ELR (cell line): ENCODE measurements at regions not wholly inside any gene's neighbourhood (a gene's known extent, or its start where the extent isn't known, plus 50 kb on each side); places are given as distances from the start of the nearest gene placed in this dataset.
A peak's percentile ranks its signal among the peaks of the same experiment; 100 is the strongest.

Experiments used
- DNase-seq: peaks from one replicate; pipeline ENCODE4 v3.0.0-alpha.2; 2015; ENCODE audit warnings: low read depth

DNA sequence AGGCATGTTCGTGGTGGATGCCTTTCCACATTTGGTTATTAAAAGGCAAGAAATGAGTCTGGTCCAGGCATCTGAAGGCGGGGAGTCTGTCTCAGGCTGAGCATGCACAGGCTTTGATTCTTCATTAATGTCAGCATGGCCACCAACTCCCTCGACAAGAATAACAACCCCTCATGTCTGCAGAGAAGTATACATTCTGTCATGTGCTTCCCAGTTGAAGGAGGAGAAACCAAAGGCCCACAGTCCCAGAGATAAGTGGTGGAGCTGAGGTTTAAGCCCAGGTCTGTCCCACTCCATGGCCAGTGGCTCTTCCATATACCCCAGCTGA, 61.6 kb upstream of the LAPTM5 start:
- no peak for DNase-seq

DNA sequence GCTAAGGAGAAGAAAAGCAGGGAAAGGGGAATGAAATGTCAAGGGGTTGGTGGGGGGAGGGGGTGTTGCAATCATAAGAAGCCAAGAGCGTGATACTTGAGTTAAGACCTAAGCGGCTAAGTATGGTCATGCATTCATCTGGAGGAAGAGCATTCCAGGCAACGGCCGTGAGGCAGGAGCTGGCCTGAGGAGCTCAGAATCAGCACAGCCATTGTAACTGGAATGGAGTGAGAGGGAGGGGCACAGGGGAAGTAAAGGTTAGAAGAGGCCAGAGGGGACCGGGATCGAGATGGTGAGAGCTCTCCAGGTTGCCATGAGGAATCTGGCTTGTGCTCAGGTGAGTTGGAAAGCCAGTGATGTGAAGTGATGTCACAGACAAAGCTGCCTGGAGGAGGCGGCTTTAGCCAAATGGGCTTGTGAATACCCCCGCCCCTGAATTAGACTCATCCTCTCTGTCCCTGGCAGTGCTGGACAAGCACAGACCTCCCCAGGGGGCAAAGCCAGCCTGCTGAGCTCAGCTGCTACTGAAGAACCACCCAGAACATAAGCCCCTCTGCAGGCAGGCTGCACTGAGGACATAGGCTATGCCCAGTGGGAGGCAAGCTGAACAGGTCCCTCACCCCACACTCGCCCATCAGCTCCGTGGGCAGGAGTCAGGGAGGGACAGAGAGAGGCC, 61.1 kb upstream of the LAPTM5 start:
- no peak for DNase-seq

DNA sequence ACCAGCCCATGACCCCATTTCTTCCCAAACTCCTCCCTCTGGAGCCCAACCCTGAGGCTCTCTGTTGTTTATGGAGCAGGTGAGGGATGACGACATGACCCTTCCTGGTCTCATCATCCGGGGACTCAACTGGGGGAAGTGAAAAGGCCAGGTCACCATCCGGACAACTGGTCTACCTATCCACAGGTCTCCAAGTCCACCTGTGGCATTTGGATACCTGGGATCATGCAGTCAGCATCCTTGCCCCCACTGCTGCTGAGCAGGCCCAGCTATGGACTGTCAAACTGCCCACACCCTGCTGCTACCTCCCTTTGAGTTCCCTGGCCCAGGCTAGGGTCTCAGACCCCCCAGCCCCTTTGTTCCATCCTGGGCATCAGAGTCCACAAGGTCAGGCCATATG, 60.0 kb upstream of the LAPTM5 start:
- no peak for DNase-seq

DNA sequence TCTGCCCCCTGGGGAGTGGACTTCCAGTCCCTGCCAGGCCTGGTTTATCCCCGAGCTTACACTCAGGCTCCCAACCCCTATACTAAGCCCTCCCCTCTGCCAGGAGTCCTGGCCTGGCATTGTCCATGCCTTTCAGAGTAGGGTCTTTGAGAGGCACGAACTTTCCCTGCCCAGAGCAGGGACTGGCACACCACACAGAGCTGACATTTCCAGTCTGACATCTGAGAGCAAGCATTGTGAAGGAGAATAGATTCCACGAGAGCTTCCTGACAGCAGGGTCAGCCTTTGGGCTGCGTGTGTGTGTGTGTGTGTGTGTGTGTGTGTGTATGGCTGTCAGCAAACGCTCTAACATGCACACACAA, 59.5 kb upstream of the LAPTM5 start:
- DNase-seq: no peak

DNA sequence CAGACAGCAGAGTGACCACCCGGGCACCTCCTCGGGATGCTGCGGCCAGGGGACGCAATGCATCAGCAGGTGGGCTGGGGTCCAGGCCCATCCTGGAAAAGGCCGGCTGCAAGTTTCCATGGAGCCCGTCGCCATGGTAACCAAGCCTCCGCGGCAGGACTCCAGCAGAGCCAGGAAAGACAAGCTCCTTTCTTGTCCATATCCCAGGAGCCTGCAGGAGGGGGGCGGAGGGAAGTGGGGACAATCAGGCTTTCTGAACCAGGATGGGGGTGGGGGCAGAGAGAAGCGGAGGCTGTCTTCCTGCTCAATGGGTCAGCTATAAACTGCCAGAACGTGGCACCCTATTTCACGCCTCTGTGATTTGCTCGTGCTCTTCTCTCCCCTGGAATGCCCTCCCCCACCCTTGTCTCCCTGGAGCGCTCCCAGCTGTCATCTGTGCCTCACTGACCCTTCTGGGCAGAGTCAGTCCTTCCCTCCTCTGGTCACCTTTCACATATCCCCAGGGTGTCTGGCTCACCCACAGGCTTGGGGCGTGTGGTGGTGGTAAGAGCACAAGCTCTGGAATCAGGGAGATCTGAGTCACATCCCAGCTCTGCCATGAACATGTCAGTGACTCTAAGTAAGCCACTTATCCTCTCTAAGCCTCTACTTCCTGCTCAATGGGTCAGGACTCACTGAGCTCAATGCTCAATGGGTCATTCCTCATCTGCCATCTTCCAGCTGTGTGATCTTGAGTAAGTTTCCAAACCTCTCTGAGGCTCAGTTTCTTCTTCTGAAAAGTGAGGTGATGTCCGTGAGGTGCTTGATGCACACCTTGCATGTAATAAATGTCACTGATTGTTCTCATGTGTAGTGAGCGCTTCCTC, 58.9 kb upstream of the LAPTM5 start:
- DNase-seq: peak; percentile 95

DNA sequence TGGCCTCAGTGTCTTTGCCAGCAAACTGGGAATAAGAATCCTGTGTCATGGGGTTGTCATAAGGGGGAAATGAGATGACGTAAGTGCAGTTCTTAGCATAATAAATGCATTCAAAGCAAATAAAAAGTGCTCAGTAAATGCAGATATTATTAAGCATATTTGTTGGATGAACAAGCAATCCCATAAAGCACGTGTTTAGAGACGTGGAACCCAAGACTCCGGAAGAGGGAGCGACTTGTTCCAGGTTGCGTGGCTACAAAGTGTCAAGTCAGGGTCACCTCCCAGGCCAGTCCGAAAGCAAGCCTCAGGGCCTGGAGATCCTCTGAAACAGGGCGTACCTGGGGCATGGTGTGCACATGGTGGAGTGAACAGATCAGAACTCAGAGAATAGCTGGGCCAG, 58.0 kb upstream of the LAPTM5 start:
- DNase-seq: no peak

DNA sequence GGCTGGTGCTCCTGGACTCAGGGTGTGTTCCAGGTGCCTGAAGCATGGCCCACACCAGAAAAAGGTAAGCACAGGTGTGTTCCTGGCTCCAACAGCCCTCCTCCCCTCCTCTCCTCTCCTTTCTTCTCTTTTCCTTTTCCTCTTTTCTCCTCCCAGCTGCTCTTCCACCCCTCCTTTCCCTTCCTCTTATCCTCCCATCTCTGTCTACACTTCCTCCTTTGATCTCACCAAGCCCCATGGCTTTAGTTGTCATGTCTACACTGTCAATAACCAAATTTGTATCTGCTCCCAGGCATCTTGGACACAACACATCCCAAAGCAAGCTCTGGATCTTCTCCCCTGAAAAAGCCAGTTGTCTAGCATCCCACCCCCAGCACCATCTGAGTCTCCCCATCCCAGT, 56.7 kb upstream of the LAPTM5 start:
- no peak for DNase-seq

DNA sequence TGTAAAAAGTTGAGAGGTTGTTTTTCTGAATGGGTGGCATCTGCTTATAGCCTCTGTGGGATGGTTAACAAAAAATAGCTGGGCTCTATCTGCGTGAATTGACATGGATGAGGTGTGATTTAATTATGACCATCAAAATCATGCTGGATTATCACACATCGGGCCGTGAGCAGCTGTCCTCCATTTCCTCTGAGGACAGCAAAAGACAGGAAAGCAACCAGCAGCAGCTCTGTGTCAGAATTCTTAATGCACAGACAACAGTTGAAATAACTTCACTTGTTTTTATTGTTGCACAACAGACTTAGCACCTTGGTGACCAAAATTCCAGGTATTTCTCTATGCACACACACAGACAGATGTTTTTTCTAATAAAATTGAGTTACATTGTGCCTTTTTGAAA, 54.5 kb upstream of the LAPTM5 start:
- DNase-seq: no peak

DNA sequence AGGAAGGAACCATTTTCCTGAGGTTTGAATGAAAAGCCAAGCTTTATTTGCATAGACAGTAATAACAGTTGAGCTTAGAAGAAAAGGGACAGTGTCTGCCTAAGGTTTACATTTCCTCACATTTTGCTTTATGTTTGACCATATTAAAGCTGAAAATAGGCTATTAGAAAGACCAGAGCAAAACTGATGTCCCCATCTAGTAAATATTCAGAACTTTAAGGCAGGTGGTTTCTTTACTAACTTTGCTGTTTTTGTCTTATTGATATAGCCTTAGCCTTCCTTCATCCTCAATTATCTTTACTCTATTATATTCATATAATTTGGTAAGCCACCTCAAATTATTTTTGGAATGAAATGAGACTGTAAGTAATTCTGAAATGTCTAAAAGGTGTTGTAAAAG, 53.6 kb upstream of the LAPTM5 start:
- DNase-seq: no peak

DNA sequence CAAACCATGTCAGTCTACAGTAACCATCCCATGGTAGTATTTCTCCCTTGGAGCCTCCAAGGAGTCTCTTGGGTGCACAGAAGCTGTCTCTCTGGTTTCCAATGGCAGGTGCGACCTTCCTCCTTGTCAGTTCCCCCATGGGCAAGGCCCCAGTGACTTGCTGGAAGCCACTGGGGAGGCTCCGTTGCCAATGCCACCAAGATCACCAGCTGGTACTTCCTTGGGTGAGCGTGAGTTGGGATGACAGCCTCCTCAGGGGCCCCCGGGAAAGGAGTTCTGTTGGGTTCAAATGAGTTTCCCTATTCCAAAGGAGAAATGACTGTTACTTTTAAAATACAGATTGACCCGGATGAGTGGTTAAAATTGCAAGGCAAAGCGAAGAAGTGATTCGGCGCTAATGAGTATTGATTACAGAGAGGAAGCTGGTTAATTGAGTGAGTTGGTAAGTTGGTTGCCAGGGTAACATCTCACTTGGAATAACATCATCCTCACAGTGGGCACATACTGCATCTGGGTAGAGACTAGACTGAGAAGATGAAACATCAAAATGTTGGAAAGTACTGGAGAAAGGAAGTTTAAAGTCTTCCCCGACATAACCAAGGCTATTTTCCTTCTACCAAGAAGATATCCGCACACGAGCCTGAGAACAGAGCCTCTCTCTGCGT, 53.0 kb upstream of the LAPTM5 start:
- no peak for DNase-seq

DNA sequence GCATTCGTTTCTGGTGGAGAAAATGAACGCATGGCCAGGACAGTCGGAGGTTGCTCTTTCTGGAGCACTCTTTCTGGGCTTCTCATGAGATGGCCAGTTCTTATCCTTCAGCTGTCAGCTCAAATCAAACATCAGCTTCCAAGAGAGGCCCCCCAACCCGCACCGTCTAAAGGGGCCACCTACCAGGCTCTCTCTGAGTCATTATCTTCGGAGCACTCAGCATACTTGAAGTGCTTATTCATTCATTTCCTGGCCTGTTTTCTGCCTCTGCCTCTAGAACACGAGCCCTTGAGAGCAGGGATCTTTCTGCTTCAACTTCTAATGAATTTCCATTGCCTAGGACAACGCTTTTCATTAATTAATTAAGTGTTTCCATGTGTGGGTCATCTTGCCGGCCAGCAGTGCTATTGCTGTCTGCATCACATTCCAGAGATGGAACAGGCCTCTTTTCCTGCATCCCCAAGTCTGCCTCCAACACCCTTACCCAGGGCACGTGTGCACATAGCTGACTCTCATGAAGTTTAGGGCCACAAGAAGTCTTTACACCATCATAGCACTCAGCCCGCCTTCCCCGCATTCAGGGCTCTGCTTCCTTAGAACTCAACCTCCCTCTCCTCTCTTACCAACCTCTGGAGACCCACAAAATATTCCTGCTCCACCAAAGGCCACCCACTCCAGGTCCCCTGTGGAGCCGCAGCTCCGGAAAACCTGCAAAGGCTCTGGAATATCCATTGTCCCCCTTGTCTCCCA, 52.1 kb upstream of the LAPTM5 start:
- peak; percentile 87 for DNase-seq

DNA sequence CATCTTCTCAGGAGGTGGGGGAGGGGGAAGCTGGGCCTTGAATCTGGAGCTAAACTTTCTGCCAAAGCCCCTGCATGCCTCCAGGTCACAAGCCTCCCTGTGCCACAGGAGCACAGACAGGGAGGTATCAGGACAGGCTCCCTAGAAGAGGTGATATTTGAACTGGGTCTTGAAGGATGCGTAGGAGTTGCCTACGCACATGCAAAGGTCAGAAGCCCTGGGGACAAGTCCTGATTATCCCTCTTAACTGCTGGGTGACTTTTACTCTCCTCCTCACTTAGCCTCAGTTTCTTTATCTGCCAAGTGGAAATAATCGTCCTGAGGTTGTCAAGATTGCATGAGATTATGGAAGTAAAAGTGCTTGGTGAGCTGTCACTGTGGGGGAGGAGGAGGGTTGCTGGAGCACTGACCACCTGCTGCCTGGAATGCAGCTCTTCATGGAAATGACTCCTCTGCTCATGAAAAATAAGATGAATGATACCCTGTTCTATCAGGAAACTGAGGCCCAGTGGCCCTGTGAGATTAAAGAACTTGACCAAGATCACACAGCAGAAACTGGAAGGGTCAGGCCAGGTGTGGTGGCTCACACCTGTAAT, 50.6 kb upstream of the LAPTM5 start:
- no peak for DNase-seq

DNA sequence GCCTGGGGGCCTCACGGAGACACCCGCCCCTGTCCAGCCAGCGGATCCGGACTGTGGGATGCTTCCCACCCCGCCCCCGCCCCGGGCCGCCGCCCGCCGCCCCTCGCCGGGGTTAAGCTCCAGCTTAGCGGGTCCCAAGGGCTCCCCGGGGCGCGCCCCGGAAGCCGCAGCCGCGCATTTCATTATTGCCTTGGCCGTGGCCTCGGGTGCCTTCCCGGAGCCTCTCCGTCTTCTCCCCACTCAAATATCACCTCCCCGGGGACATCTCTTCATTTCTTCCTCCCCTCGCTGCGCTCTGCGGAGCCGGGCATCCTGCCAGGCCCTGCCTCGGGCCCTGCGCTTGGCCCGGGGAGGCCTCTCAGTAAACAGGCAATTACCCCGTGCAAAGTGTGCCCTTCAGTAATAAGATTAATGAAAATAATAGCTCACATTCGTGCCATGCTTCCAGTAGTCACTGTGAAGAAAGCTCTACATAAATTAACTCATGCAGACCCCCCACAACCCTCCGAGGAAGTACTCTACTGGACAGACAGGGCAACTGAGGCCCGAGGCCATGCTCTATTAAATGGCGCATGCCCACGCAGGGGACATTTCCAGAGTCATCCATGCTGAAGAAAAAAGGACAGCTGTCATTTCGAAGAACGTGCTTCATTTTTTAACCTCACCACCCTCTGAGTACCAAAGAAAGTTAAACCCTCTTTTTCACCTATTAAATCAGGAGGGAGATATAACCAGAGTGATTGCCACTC, 49.9 kb upstream of the LAPTM5 start:
- DNase-seq: no peak
